OCI-LY1 (cell line): ENCODE measurements at regions not wholly inside any gene's neighbourhood (a gene's known extent, or its start where the extent isn't known, plus 50 kb on each side); places are given as distances from the start of the nearest gene placed in this dataset.

Source experiments
- H2AFZ ChIP-seq: fragments of 200-600 bp; sonication (generic), shearing (Covaris generic); 2 replicates; pipeline ENCODE4 v1.6.0; 2014; ENCODE audit warnings: antibody characterized with exemption, mild to moderate bottlenecking, low read length
- H3F3A ChIP-seq: fragments of 200-600 bp; sonication (generic), shearing (Covaris generic); 2 replicates; pipeline ENCODE4 v1.6.0; 2014; ENCODE audit warnings: mild to moderate bottlenecking, antibody characterized with exemption, low read length, moderate library complexity; ENCODE audit not compliant: insufficient read depth
- H3K27ac ChIP-seq: fragments of 200-600 bp; sonication (generic); 2 replicates; pipeline ENCODE4 v1.5.1; 2014; ENCODE audit warnings: low read length, mixed run types, mild to moderate bottlenecking, low read depth; ENCODE audit not compliant: poor library complexity, severe bottlenecking
- H3K27me3 ChIP-seq: fragments of 200-600 bp; sonication (generic); 2 replicates; pipeline ENCODE4 v1.6.0; 2014; ENCODE audit warnings: antibody characterized with exemption, mild to moderate bottlenecking, low read length, moderate library complexity; ENCODE audit not compliant: insufficient read depth
- H3K36me3 ChIP-seq: fragments of 200-600 bp; sonication (generic); 2 replicates; pipeline ENCODE4 v1.6.1; 2014; ENCODE audit warnings: mild to moderate bottlenecking, antibody characterized with exemption, low read length, moderate library complexity, mixed read lengths; ENCODE audit not compliant: insufficient read depth
- H3K4me1 ChIP-seq: fragments of 200-600 bp; sonication (generic); 2 replicates; pipeline ENCODE4 v1.5.1; 2014; ENCODE audit warnings: mild to moderate bottlenecking, low read length, moderate library complexity; ENCODE audit not compliant: insufficient read depth, severe bottlenecking
- H3K4me2 ChIP-seq: fragments of 200-600 bp; sonication (generic), shearing (Covaris generic); 2 replicates; pipeline ENCODE4 v1.6.1; 2014; ENCODE audit warnings: low read length
- H3K4me3 ChIP-seq: fragments of 200-600 bp; sonication (generic); 2 replicates; pipeline ENCODE4 v1.5.1; 2014; ENCODE audit warnings: low read length, low read depth, mild to moderate bottlenecking, mixed read lengths; ENCODE audit not compliant: poor library complexity, severe bottlenecking
- H3K79me2 ChIP-seq: fragments of 200-600 bp; shearing (Covaris generic); 2 replicates; pipeline ENCODE4 v1.6.1; 2016; ENCODE audit warnings: mixed run types, low read length, mixed read lengths; ENCODE audit not compliant: insufficient read depth
- H3K9ac ChIP-seq: fragments of 200-600 bp; sonication (generic), shearing (Covaris generic); 2 replicates; pipeline ENCODE4 v1.6.1; 2014; ENCODE audit warnings: mild to moderate bottlenecking, low read length, mixed read lengths
- H3K9me2 ChIP-seq: fragments of 200-600 bp; sonication (generic), shearing (Covaris generic); 2 replicates; pipeline ENCODE4 v1.6.1; 2014; ENCODE audit warnings: low read depth, mild to moderate bottlenecking, low read length, mixed read lengths
- H3K9me3 ChIP-seq: fragments of 200-600 bp; shearing (Covaris generic); 2 replicates; pipeline ENCODE4 v1.6.1; 2014; ENCODE audit warnings: low read length, mixed read lengths
- H4K20me1 ChIP-seq: fragments of 200-600 bp; sonication (generic), shearing (Covaris generic); 2 replicates; pipeline ENCODE4 v1.6.0; 2016; ENCODE audit warnings: mild to moderate bottlenecking, low read length; ENCODE audit not compliant: insufficient read depth
- EZH2 ChIP-seq: fragments of 200-600 bp; sonication (generic), shearing (Covaris generic); IDR thresholded peaks from 2 replicates; pipeline ENCODE4 v1.8.0; 2017; ENCODE audit warnings: borderline replicate concordance, mixed run types, mild to moderate bottlenecking, antibody characterized with exemption, low read length, moderate library complexity, mixed read lengths
- TF ChIP-seq, protein P1 (sequence below): fragments of 200-600 bp; sonication (generic), shearing (Covaris generic); IDR thresholded peaks from 2 replicates; pipeline ENCODE4 v1.5.1; 2017; ENCODE audit warnings: mild to moderate bottlenecking, antibody characterized with exemption, low read length, moderate library complexity, mixed read lengths

GRCh38 chr18:42525905-42526304 lies 570.9 kb downstream of the PIK3C3 start:
- H3K9ac ChIP-seq, result no peak overlapping the region
- H2AFZ ChIP-seq, result no peak overlapping the region
- no peaks in the 10 kb centered on the region for H3K9me3 ChIP-seq
- TF ChIP-seq, protein P1, sequence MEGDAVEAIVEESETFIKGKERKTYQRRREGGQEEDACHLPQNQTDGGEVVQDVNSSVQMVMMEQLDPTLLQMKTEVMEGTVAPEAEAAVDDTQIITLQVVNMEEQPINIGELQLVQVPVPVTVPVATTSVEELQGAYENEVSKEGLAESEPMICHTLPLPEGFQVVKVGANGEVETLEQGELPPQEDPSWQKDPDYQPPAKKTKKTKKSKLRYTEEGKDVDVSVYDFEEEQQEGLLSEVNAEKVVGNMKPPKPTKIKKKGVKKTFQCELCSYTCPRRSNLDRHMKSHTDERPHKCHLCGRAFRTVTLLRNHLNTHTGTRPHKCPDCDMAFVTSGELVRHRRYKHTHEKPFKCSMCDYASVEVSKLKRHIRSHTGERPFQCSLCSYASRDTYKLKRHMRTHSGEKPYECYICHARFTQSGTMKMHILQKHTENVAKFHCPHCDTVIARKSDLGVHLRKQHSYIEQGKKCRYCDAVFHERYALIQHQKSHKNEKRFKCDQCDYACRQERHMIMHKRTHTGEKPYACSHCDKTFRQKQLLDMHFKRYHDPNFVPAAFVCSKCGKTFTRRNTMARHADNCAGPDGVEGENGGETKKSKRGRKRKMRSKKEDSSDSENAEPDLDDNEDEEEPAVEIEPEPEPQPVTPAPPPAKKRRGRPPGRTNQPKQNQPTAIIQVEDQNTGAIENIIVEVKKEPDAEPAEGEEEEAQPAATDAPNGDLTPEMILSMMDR, result no peak
- TF ChIP-seq EZH2, result no peak
- no peaks in the 10 kb centered on the region for H3K4me1 ChIP-seq
- no peaks in the 10 kb centered on the region for H3K27me3 ChIP-seq
- H4K20me1 ChIP-seq, result no peaks in the 10 kb centered on the region
- no peak overlapping the region for H3K4me3 ChIP-seq
- no peaks in the 10 kb centered on the region for H3K79me2 ChIP-seq
- no peak overlapping the region for H3K27ac ChIP-seq
- H3K36me3 ChIP-seq, result no peaks in the 10 kb centered on the region
- no peak overlapping the region for H3K4me2 ChIP-seq
- no peaks in the 10 kb centered on the region for H3F3A ChIP-seq
- no peaks in the 10 kb centered on the region for H3K9me2 ChIP-seq

GRCh38 chr18:42527766-42528165 lies 572.7 kb downstream of the PIK3C3 start:
- H3K4me3 ChIP-seq, result no peak overlapping the region
- H3K27ac ChIP-seq, result no peak overlapping the region
- TF ChIP-seq, protein P1, result no peak
- no peak for TF ChIP-seq EZH2
- no peaks in the 10 kb centered on the region for H4K20me1 ChIP-seq
- H2AFZ ChIP-seq, result no peak overlapping the region
- H3K36me3 ChIP-seq, result no peaks in the 10 kb centered on the region
- H3K9ac ChIP-seq, result no peak overlapping the region
- no peak overlapping the region for H3K4me2 ChIP-seq
- no peaks in the 10 kb centered on the region for H3K79me2 ChIP-seq
- no peaks in the 10 kb centered on the region for H3K27me3 ChIP-seq
- no peaks in the 10 kb centered on the region for H3K9me2 ChIP-seq
- H3K9me3 ChIP-seq, result no peaks in the 10 kb centered on the region
- H3F3A ChIP-seq, result no peaks in the 10 kb centered on the region
- no peaks in the 10 kb centered on the region for H3K4me1 ChIP-seq

DNA sequence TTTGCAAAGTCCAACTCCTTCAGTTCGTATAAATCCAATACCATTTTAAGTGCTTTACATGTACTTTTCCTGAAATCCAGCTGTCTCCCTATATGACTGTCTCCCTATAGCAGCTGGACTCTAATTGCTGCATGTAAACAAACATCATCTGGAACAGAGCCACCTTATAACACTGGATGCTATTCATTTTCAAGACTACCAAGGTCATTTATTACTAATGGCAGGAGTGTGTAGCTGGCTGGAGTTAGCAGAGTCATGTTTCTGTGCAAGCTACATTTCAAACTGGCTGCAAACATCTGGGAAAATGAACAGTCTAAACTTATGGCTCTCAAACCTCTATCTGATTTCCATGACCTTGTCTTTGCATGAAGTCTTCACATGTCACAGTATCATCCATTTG lies 575.2 kb downstream of the PIK3C3 start:
- H3K27ac ChIP-seq, result no peak overlapping the region
- H3K27me3 ChIP-seq, result no peaks in the 10 kb centered on the region
- H3K4me1 ChIP-seq, result no peaks in the 10 kb centered on the region
- H3K9me2 ChIP-seq, result no peaks in the 10 kb centered on the region
- H3K4me2 ChIP-seq, result no peak overlapping the region
- no peak overlapping the region for H3K9ac ChIP-seq
- TF ChIP-seq EZH2, result no peak
- H3K4me3 ChIP-seq, result no peak overlapping the region
- no peaks in the 10 kb centered on the region for H3K79me2 ChIP-seq
- H2AFZ ChIP-seq, result no peak overlapping the region
- H3K9me3 ChIP-seq, result no peaks in the 10 kb centered on the region
- no peaks in the 10 kb centered on the region for H3K36me3 ChIP-seq
- no peaks in the 10 kb centered on the region for H3F3A ChIP-seq
- no peaks in the 10 kb centered on the region for H4K20me1 ChIP-seq

- no peaks in the 10 kb centered on the region for H4K20me1 ChIP-seq
- H3K9me2 ChIP-seq, result no peaks in the 10 kb centered on the region
- H3K4me1 ChIP-seq, result no peaks in the 10 kb centered on the region
- no peaks in the 10 kb centered on the region for H3K36me3 ChIP-seq
- H2AFZ ChIP-seq, result no peak overlapping the region
- TF ChIP-seq, protein P1, result no peak
- TF ChIP-seq EZH2, result no peak
- no peaks in the 10 kb centered on the region for H3K79me2 ChIP-seq
- H3K4me3 ChIP-seq, result no peak overlapping the region
- no peak overlapping the region for H3K4me2 ChIP-seq
- H3K27ac ChIP-seq, result no peak overlapping the region
- no peaks in the 10 kb centered on the region for H3K27me3 ChIP-seq
- H3K9me3 ChIP-seq, result no peaks in the 10 kb centered on the region
- H3K9ac ChIP-seq, result no peak overlapping the region
- no peaks in the 10 kb centered on the region for H3F3A ChIP-seq
Measured at GRCh38 chr18:42532119-42532518, 577.1 kb downstream of the PIK3C3 start.
